ENCODE measurements at regions not wholly inside any gene's neighbourhood (a gene's known extent, or its start where the extent isn't known, plus 50 kb on each side); places are given as distances from the start of the nearest gene placed in this dataset.
A peak's percentile ranks its signal among the peaks of the same experiment; 100 is the strongest.

- peak overlapping the region; percentile 34 for H3K27ac ChIP-seq (replicated peaks)
- no peaks in the 10 kb centered on the region for H3K36me3 ChIP-seq
- no peaks in the 10 kb centered on the region for H3K9me3 ChIP-seq (replicated peaks)
- no peak overlapping the region for H3K4me3 ChIP-seq
- no peaks in the 10 kb centered on the region for H3K27me3 ChIP-seq (ENCODE audit: low read depth)
- TF ChIP-seq CTCF (IDR thresholded peaks at IDR 0.05; ENCODE audit: borderline replicate concordance) = peak; percentile 88
- peaks cover 13% of the 10 kb centered on the region for H3K4me1 ChIP-seq
- DNase-seq = peak; percentile 34
- intact Hi-C loops (cut with micrococcal nuclease) = no loop called here
Observed at GRCh38 chr20:11204926-11205768, 531.3 kb upstream of the JAG1 start.

DNA sequence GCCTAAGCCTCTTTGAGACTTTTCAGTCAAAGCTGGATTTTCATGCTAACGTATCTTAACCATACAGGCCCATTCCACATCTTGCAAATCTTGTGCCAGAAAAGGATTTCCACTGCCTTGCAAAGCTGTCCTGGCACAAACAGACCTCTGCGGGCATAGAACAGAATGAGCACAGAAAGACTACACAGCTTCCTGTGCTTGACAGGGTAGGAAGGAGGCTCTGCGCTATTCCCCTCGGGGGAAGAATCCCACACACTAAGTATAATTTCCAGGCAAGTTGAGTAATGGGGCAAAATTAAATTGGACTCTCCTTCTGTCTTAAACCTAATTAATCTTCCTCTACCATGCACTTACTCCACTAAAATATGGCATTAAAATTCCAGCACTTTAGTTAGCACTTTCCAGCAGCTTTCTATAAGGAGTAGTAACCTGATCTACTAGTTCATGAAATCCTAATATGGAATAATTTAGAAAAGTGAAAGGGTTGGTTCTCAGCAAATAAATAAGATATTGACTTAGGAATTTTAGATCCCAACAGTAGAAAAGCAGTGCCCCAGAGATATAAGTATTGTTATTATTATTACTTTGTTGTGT, 532.1 kb upstream of the JAG1 start:
- intact Hi-C loops (cut with micrococcal nuclease) = no loop called here
- no peaks in the 10 kb centered on the region for H3K27me3 ChIP-seq (ENCODE audit: low read depth)
- no peak overlapping the region for H3K4me3 ChIP-seq
- H3K4me1 ChIP-seq = peaks cover 13% of the 10 kb centered on the region
- no peaks in the 10 kb centered on the region for H3K36me3 ChIP-seq
- peak overlapping the region; percentile 34 for H3K27ac ChIP-seq (replicated peaks)
- no peaks in the 10 kb centered on the region for H3K9me3 ChIP-seq (replicated peaks)
- TF ChIP-seq CTCF (IDR thresholded peaks at IDR 0.05; ENCODE audit: borderline replicate concordance) = no peak
- no peak for DNase-seq

GRCh38 chr20:11207749-11208502, 534.1 kb upstream of the JAG1 start:
- Histone ChIP-seq H3K27me3 (ENCODE audit: low read depth) (no peaks in the 10 kb centered on the region), H3K36me3 (no peaks in the 10 kb centered on the region), H3K4me3 (no peak overlapping the region), H3K27ac (replicated peaks) (no peak overlapping the region), H3K9me3 (replicated peaks) (no peaks in the 10 kb centered on the region), H3K4me1 (peaks cover 13% of the 10 kb centered on the region)
- intact Hi-C loops (cut with micrococcal nuclease) = no loop called here
- TF ChIP-seq CTCF (IDR thresholded peaks at IDR 0.05; ENCODE audit: borderline replicate concordance) = no peak
- DNase-seq = no peak

DNA sequence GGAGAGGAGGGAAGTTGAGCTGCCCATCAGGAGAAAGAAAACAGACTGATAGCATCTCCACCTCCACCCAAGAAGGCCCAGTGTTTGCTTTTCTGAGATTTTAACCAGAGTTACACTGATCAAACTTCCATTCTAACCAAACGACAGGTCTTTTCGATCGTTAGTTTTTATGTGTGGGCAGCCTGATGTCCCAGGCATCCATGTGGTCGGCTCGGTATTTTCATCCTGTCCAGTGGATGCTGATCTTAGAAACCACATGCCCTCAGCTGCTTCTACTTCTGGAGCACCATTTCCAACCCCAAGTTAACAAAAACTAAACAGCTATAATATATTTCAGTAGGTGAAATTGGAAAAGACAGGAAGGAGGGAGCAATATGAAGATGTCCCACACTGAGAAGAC, 536.8 kb upstream of the JAG1 start:
- no peak for DNase-seq
- Histone ChIP-seq H3K4me1 (peaks cover 5% of the 10 kb centered on the region), H3K36me3 (no peaks in the 10 kb centered on the region), H3K9me3 (replicated peaks) (no peaks in the 10 kb centered on the region), H3K4me3 (no peak overlapping the region), H3K27ac (replicated peaks) (no peak overlapping the region), H3K27me3 (ENCODE audit: low read depth) (no peaks in the 10 kb centered on the region)
- intact Hi-C loops (cut with micrococcal nuclease) = no loop called here
- TF ChIP-seq CTCF (IDR thresholded peaks at IDR 0.05; ENCODE audit: borderline replicate concordance) = no peak

DNA sequence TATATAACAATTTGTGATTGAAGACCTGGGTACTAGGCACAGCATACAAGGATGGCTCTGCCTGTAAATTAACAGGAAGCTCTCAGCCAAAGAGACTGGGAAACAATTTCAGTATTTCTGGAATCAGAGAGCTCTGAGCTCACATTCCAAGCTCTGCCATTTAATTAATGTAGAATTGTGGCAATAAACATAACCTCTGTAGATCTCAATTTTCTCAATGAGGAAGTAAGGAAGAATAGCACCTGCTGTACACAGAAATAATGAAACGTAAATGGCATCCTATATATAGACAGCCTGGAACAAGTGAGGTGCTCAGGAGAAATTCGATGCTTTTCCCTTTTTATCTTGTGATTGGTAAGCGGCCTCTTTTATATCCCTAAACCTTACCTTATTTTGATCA, 538.5 kb upstream of the JAG1 start:
- Histone ChIP-seq H3K27me3 (ENCODE audit: low read depth) (no peaks in the 10 kb centered on the region), H3K27ac (replicated peaks) (no peak overlapping the region), H3K36me3 (no peaks in the 10 kb centered on the region), H3K4me3 (no peak overlapping the region), H3K4me1 (peaks cover 12% of the 10 kb centered on the region), H3K9me3 (replicated peaks) (no peaks in the 10 kb centered on the region)
- TF ChIP-seq CTCF (IDR thresholded peaks at IDR 0.05; ENCODE audit: borderline replicate concordance) = no peak
- DNase-seq = no peak
- intact Hi-C loops (cut with micrococcal nuclease) = no loop called here
